ENCODE measurements at regions not wholly inside any gene's neighbourhood (a gene's known extent, or its start where the extent isn't known, plus 50 kb on each side); places are given as distances from the start of the nearest gene placed in this dataset.

GRCh38 chr9:13809401-13809800 lies 504.5 kb downstream of the NFIB start:
- Histone ChIP-seq H3K27me3 (ENCODE audit: insufficient read depth, low read length) (no peaks in the 10 kb centered on the region), H3K36me3 (ENCODE audit: insufficient read depth, low read length) (no peaks in the 10 kb centered on the region), H3K4me3 (ENCODE audit: low read depth, low read length, poor library complexity, severe bottlenecking) (no peak overlapping the region), H3K9ac (ENCODE audit: low read length) (no peak overlapping the region), H3K4me1 (ENCODE audit: insufficient read depth, low read length, severe bottlenecking) (no peaks in the 10 kb centered on the region), H3K79me2 (ENCODE audit: insufficient read depth, low read length) (no peaks in the 10 kb centered on the region), H3K4me2 (ENCODE audit: low read length) (no peak overlapping the region), H3K9me2 (ENCODE audit: low read depth, low read length) (no peaks in the 10 kb centered on the region), H3K27ac (ENCODE audit: low read depth, low read length, poor library complexity, severe bottlenecking) (no peak overlapping the region), H3K9me3 (ENCODE audit: low read length) (no peaks in the 10 kb centered on the region), H3F3A (ENCODE audit: insufficient read depth, low read length) (no peaks in the 10 kb centered on the region), H4K20me1 (ENCODE audit: insufficient read depth, low read length) (no peaks in the 10 kb centered on the region), H2AFZ (ENCODE audit: low read length) (no peak overlapping the region)
- TF ChIP-seq EZH2 (IDR thresholded peaks at IDR 0.05; ENCODE audit: borderline replicate concordance, low read length) (no peak), CTCF (IDR thresholded peaks at IDR 0.05; ENCODE audit: low read length) (no peak)

GRCh38 chr9:13807118-13807517 lies 506.8 kb downstream of the NFIB start:
- Histone ChIP-seq H3K36me3 (ENCODE audit: insufficient read depth, low read length) (no peaks in the 10 kb centered on the region), H3K79me2 (ENCODE audit: insufficient read depth, low read length) (no peaks in the 10 kb centered on the region), H3K9ac (ENCODE audit: low read length) (no peak overlapping the region), H4K20me1 (ENCODE audit: insufficient read depth, low read length) (no peaks in the 10 kb centered on the region), H3K4me2 (ENCODE audit: low read length) (no peak overlapping the region), H3K9me2 (ENCODE audit: low read depth, low read length) (no peaks in the 10 kb centered on the region), H2AFZ (ENCODE audit: low read length) (no peak overlapping the region), H3K27ac (ENCODE audit: low read depth, low read length, poor library complexity, severe bottlenecking) (no peak overlapping the region), H3K27me3 (ENCODE audit: insufficient read depth, low read length) (no peaks in the 10 kb centered on the region), H3F3A (ENCODE audit: insufficient read depth, low read length) (no peaks in the 10 kb centered on the region), H3K4me1 (ENCODE audit: insufficient read depth, low read length, severe bottlenecking) (no peaks in the 10 kb centered on the region), H3K9me3 (ENCODE audit: low read length) (no peaks in the 10 kb centered on the region), H3K4me3 (ENCODE audit: low read depth, low read length, poor library complexity, severe bottlenecking) (no peak overlapping the region)
- TF ChIP-seq EZH2 (IDR thresholded peaks at IDR 0.05; ENCODE audit: borderline replicate concordance, low read length) (no peak), CTCF (IDR thresholded peaks at IDR 0.05; ENCODE audit: low read length) (no peak)

- H3K9me3 ChIP-seq (ENCODE audit: low read length) = no peaks in the 10 kb centered on the region
- no peaks in the 10 kb centered on the region for H4K20me1 ChIP-seq (ENCODE audit: insufficient read depth, low read length)
- no peaks in the 10 kb centered on the region for H3K27me3 ChIP-seq (ENCODE audit: insufficient read depth, low read length)
- no peaks in the 10 kb centered on the region for H3K36me3 ChIP-seq (ENCODE audit: insufficient read depth, low read length)
- H3K79me2 ChIP-seq (ENCODE audit: insufficient read depth, low read length) = no peaks in the 10 kb centered on the region
- H3K9me2 ChIP-seq (ENCODE audit: low read depth, low read length) = no peaks in the 10 kb centered on the region
- no peak overlapping the region for H3K9ac ChIP-seq (ENCODE audit: low read length)
- no peak overlapping the region for H3K4me2 ChIP-seq (ENCODE audit: low read length)
- H2AFZ ChIP-seq (ENCODE audit: low read length) = no peak overlapping the region
- H3F3A ChIP-seq (ENCODE audit: insufficient read depth, low read length) = no peaks in the 10 kb centered on the region
- TF ChIP-seq EZH2 (IDR thresholded peaks at IDR 0.05; ENCODE audit: borderline replicate concordance, low read length) (no peak), CTCF (IDR thresholded peaks at IDR 0.05; ENCODE audit: low read length) (no peak)
- no peaks in the 10 kb centered on the region for H3K4me1 ChIP-seq (ENCODE audit: insufficient read depth, low read length, severe bottlenecking)
- no peak overlapping the region for H3K4me3 ChIP-seq (ENCODE audit: low read depth, low read length, poor library complexity, severe bottlenecking)
- no peak overlapping the region for H3K27ac ChIP-seq (ENCODE audit: low read depth, low read length, poor library complexity, severe bottlenecking)
Observed at GRCh38 chr9:13806714-13807113, 507.2 kb downstream of the NFIB start.
